IMR-90 (cell line): ENCODE measurements at regions not wholly inside any gene's neighbourhood (a gene's known extent, or its start where the extent isn't known, plus 50 kb on each side); places are given as distances from the start of the nearest gene placed in this dataset.

Experiments
- NFE2L2 ChIP-seq: fragments of 150-350 bp; IDR thresholded peaks from 2 replicates; pipeline ENCODE4 v1.6.1; 2016; ENCODE audit warnings: low read depth, mild to moderate bottlenecking, low read length
- TF ChIP-seq, protein P1 (sequence below): fragments of 150-350 bp; IDR thresholded peaks from 2 replicates; pipeline ENCODE4 v1.6.1; 2017; ENCODE audit warnings: mild to moderate bottlenecking, antibody characterized with exemption, low read length, low read depth

DNA sequence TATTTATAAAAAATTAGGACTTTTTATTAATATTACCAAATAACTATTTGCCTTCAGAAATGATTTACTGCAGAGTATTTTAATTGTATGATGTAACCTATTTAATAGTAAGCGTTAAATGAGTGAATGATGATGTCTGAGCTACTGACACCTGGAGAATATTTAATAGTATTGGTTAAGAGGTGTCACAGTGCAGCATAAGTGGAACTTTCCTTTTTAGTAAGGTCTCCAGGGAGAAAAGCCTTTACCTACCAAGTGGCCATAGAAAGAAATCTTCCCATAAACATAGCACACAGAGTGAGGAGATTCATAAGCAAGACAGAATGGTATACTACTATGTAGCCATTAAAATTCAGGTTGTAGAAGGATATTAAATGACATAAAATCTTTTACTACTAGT, 441.7 kb downstream of the TBL1XR1 start:
- no peak for TF ChIP-seq NFE2L2
- TF ChIP-seq, protein P1, sequence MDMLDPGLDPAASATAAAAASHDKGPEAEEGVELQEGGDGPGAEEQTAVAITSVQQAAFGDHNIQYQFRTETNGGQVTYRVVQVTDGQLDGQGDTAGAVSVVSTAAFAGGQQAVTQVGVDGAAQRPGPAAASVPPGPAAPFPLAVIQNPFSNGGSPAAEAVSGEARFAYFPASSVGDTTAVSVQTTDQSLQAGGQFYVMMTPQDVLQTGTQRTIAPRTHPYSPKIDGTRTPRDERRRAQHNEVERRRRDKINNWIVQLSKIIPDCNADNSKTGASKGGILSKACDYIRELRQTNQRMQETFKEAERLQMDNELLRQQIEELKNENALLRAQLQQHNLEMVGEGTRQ = no peak
